Caco-2 (cell line): ENCODE measurements at regions not wholly inside any gene's neighbourhood (a gene's known extent, or its start where the extent isn't known, plus 50 kb on each side); places are given as distances from the start of the nearest gene placed in this dataset.

Experiments used
- BruUV-seq: library from RNA; stranded (reverse); fragments of 400-500 nt; replicated peaks from 2 replicates; lab custom pipeline; 2021; lab: Mats Ljungman, UMichigan
- CTCF ChIA-PET: fragments of 300-600 bp; sonication (Branson Sonifier 250); formaldehyde crosslinking; loops from one replicate; lab custom pipeline; 2022; ENCODE audit warnings: antibody characterized with exemption; lab: Charles Lee
- POLR2A ChIA-PET: fragments of 300-600 bp; sonication (Branson Sonifier 250); formaldehyde crosslinking; loops from one replicate; lab custom pipeline; 2022; ENCODE audit warnings: antibody characterized with exemption; lab: Charles Lee
- DNase-seq, 2 experiments: peaks; one replicate each; pipeline versions ENCODE4 v3.0.0 to v3.0.0-alpha.2; 2020 to 2022
- H3K27me3 ChIP-seq: replicated peaks from 2 replicates; pipeline ENCODE4 v1.6.0; 2011; ENCODE audit warnings: low read length; ENCODE audit not compliant: control insufficient read depth, insufficient read depth
- H3K36me3 ChIP-seq: 2 replicates; pipeline ENCODE4 v1.5.1; 2011; ENCODE audit warnings: low read length; ENCODE audit not compliant: control insufficient read depth, insufficient read depth
- H3K4me1 ChIP-seq: fragments of 250-450 bp; sonication (Bioruptor Pico); 2 replicates; pipeline ENCODE4 v1.5.1; 2020; ENCODE audit warnings: mild to moderate bottlenecking
- H3K4me3 ChIP-seq: 2 replicates; pipeline ENCODE4 v1.5.1; 2011; ENCODE audit warnings: low read depth, mild to moderate bottlenecking, control low read depth, low read length
- H3K9me3 ChIP-seq: fragments of 250-450 bp; sonication (Bioruptor Pico); 2 replicates; pipeline ENCODE4 v1.5.1; 2020; ENCODE audit warnings: mild to moderate bottlenecking, moderate library complexity
- H3K27ac Mint-ChIP-seq: one replicate; pipeline ENCODE4 v1.8.0; 2022; ENCODE audit warnings: mixed read lengths; ENCODE audit not compliant: unreplicated experiment
- H3K27me3 Mint-ChIP-seq: one replicate; pipeline ENCODE4 v1.8.0; 2022; ENCODE audit warnings: mixed read lengths; ENCODE audit not compliant: insufficient read depth, unreplicated experiment
- H3K36me3 Mint-ChIP-seq: one replicate; pipeline ENCODE4 v1.8.0; 2022; ENCODE audit warnings: mild to moderate bottlenecking, mixed read lengths; ENCODE audit not compliant: insufficient read depth, unreplicated experiment
- H3K4me1 Mint-ChIP-seq: one replicate; pipeline ENCODE4 v1.8.0; 2022; ENCODE audit warnings: low read depth, mixed read lengths; ENCODE audit not compliant: unreplicated experiment
- H3K4me3 Mint-ChIP-seq: one replicate; pipeline ENCODE4 v1.8.0; 2022; ENCODE audit warnings: mild to moderate bottlenecking, moderate library complexity, mixed read lengths; ENCODE audit not compliant: unreplicated experiment
- H3K9me3 Mint-ChIP-seq: one replicate; pipeline ENCODE4 v1.8.0; 2022; ENCODE audit warnings: mixed read lengths; ENCODE audit not compliant: unreplicated experiment
- CTCF ChIP-seq, 2 experiments: fragments of 200-600 bp in 1 of 2; IDR thresholded peaks; 1 replicate in 1 of 2; 2 replicates in 1 of 2; pipeline versions ENCODE4 v1.5.1 to v1.8.0; 2011 to 2022; ENCODE audit warnings: antibody characterized with exemption in 1 of 2, control low read depth in 1 of 2, inconsistent platforms in 1 of 2, low read depth in 1 of 2, low read length in 1 of 2, mild to moderate bottlenecking in 1 of 2, moderate library complexity in 1 of 2; ENCODE audit not compliant: insufficient read depth in 1 of 2, severe bottlenecking in 1 of 2, unreplicated experiment in 1 of 2
- intact Hi-C: fragments of 100-400 bp; cut with micrococcal nuclease; formaldehyde crosslinking; loops from one replicate; pipeline ENCODE4 v1.10.0; 2022; ENCODE audit not compliant: unreplicated experiment

- Histone ChIP-seq H3K9me3 (no peaks in the 10 kb centered on the region), H3K27me3 (no peaks in the 10 kb centered on the region), H3K4me1 (no peaks in the 10 kb centered on the region), H3K36me3 (no peaks in the 10 kb centered on the region), H3K4me3 (no peak overlapping the region)
- no peaks in the 10 kb centered on the region for H3K4me1 Mint-ChIP-seq
- ChIA-PET POLR2A (no interaction called here), CTCF (no interaction called here)
- BruUV-seq, result no TSS peak
- H3K36me3 Mint-ChIP-seq, result no peaks in the 10 kb centered on the region
- TF ChIP-seq CTCF (IDR thresholded peaks at IDR 0.05; ENCODE audit: insufficient read depth in 1 of 2, low read depth in 1 of 2, low read length in 1 of 2, severe bottlenecking in 1 of 2, unreplicated experiment in 1 of 2), result no peak
- no peaks in the 10 kb centered on the region for H3K9me3 Mint-ChIP-seq
- no peak overlapping the region for H3K4me3 Mint-ChIP-seq
- H3K27ac Mint-ChIP-seq, result no peak overlapping the region
- intact Hi-C loops, result no loop called here
- peaks cover 11% of the 10 kb centered on the region for H3K27me3 Mint-ChIP-seq
- no peak for DNase-seq
Measured at GRCh38 chr5:153361735-153362409, 128.6 kb upstream of the GRIA1 start.

- no peaks in the 10 kb centered on the region for H3K36me3 Mint-ChIP-seq
- CTCF ChIA-PET, result no interaction called here
- peaks cover 8% of the 10 kb centered on the region for H3K27me3 Mint-ChIP-seq
- no peak for DNase-seq
- H3K4me3 Mint-ChIP-seq, result no peak overlapping the region
- no peaks in the 10 kb centered on the region for H3K4me1 Mint-ChIP-seq
- POLR2A ChIA-PET, result no interaction called here
- no peaks in the 10 kb centered on the region for H3K4me1 ChIP-seq
- H3K27ac Mint-ChIP-seq, result no peak overlapping the region
- no peaks in the 10 kb centered on the region for H3K36me3 ChIP-seq
- no peaks in the 10 kb centered on the region for H3K9me3 ChIP-seq
- no peaks in the 10 kb centered on the region for H3K27me3 ChIP-seq
- no peak for TF ChIP-seq CTCF (IDR thresholded peaks at IDR 0.05; ENCODE audit: insufficient read depth in 1 of 2, low read depth in 1 of 2, low read length in 1 of 2, severe bottlenecking in 1 of 2, unreplicated experiment in 1 of 2)
- no peak overlapping the region for H3K4me3 ChIP-seq
- BruUV-seq, result no TSS peak
- intact Hi-C loops, result no loop called here
- no peaks in the 10 kb centered on the region for H3K9me3 Mint-ChIP-seq
Measured at GRCh38 chr5:153365547-153365946, 124.9 kb upstream of the GRIA1 start.

GRCh38 chr5:153367466-153367865, 123.0 kb upstream of the GRIA1 start:
- H3K27me3 ChIP-seq, result no peaks in the 10 kb centered on the region
- CTCF ChIA-PET, result no interaction called here
- H3K9me3 Mint-ChIP-seq, result no peaks in the 10 kb centered on the region

More at GRCh38 chr5:153367466-153367865, 123.0 kb upstream of the GRIA1 start:
- no TSS peak for BruUV-seq
- no peak for DNase-seq
- TF ChIP-seq CTCF (IDR thresholded peaks at IDR 0.05; ENCODE audit: insufficient read depth in 1 of 2, low read depth in 1 of 2, low read length in 1 of 2, severe bottlenecking in 1 of 2, unreplicated experiment in 1 of 2), result no peak
- no peak overlapping the region for H3K4me3 ChIP-seq
- H3K4me1 ChIP-seq, result no peaks in the 10 kb centered on the region
- no peak overlapping the region for H3K4me3 Mint-ChIP-seq
- intact Hi-C loops, result no loop called here
- H3K4me1 Mint-ChIP-seq, result no peaks in the 10 kb centered on the region
- no peaks in the 10 kb centered on the region for H3K36me3 ChIP-seq
- H3K27me3 Mint-ChIP-seq, result peaks cover 8% of the 10 kb centered on the region
- no peaks in the 10 kb centered on the region for H3K36me3 Mint-ChIP-seq
- POLR2A ChIA-PET, result no interaction called here
- no peaks in the 10 kb centered on the region for H3K9me3 ChIP-seq
- H3K27ac Mint-ChIP-seq, result no peak overlapping the region
